Neural crest cell (in vitro differentiated cells): ENCODE measurements at regions not wholly inside any gene's neighbourhood (a gene's known extent, or its start where the extent isn't known, plus 50 kb on each side); places are given as distances from the start of the nearest gene placed in this dataset.

Experiments used
- DNase-seq: peaks from one replicate; pipeline ENCODE4 v3.0.0; 2021; ENCODE audit warnings: low read depth, mixed read lengths, low spot score
- H3K27ac Mint-ChIP-seq: one replicate; pipeline ENCODE4 v1.8.0; 2021; ENCODE audit warnings: mild to moderate bottlenecking, mixed read lengths; ENCODE audit not compliant: unreplicated experiment
- H3K27me3 Mint-ChIP-seq: 2 replicates; pipeline ENCODE4 v1.8.0; 2021; ENCODE audit warnings: low read depth, mild to moderate bottlenecking, mixed read lengths
- H3K36me3 Mint-ChIP-seq: 2 replicates; pipeline ENCODE4 v1.8.0; 2021; ENCODE audit warnings: low read depth, mild to moderate bottlenecking, mixed read lengths
- H3K4me1 Mint-ChIP-seq: 2 replicates; pipeline ENCODE4 v1.8.0; 2021; ENCODE audit warnings: mixed read lengths
- H3K4me3 Mint-ChIP-seq: one replicate; pipeline ENCODE4 v1.8.0; 2021; ENCODE audit warnings: mild to moderate bottlenecking, mixed read lengths
- H3K9me3 Mint-ChIP-seq: 2 replicates; pipeline ENCODE4 v1.8.0; 2021; ENCODE audit warnings: mixed read lengths
- TF ChIP-seq, protein P1 (sequence below): fragments of 200-600 bp; sonication (generic); conservative IDR thresholded peaks from 2 replicates; pipeline ENCODE4 v1.5.0; 2021; ENCODE audit warnings: antibody characterized with exemption, mild to moderate bottlenecking

GRCh38 chr6:74312081-74312480 lies 616.1 kb downstream of the CD109 start:
- Mint-ChIP-seq H3K9me3 (peaks cover 6% of the 10 kb centered on the region), H3K27ac (no peak overlapping the region), H3K4me3 (no peak overlapping the region), H3K36me3 (no peaks in the 10 kb centered on the region), H3K4me1 (no peaks in the 10 kb centered on the region), H3K27me3 (no peaks in the 10 kb centered on the region)
- TF ChIP-seq, protein P1, sequence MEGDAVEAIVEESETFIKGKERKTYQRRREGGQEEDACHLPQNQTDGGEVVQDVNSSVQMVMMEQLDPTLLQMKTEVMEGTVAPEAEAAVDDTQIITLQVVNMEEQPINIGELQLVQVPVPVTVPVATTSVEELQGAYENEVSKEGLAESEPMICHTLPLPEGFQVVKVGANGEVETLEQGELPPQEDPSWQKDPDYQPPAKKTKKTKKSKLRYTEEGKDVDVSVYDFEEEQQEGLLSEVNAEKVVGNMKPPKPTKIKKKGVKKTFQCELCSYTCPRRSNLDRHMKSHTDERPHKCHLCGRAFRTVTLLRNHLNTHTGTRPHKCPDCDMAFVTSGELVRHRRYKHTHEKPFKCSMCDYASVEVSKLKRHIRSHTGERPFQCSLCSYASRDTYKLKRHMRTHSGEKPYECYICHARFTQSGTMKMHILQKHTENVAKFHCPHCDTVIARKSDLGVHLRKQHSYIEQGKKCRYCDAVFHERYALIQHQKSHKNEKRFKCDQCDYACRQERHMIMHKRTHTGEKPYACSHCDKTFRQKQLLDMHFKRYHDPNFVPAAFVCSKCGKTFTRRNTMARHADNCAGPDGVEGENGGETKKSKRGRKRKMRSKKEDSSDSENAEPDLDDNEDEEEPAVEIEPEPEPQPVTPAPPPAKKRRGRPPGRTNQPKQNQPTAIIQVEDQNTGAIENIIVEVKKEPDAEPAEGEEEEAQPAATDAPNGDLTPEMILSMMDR = no peak
- no peak for DNase-seq

- no peaks in the 10 kb centered on the region for H3K36me3 Mint-ChIP-seq
- TF ChIP-seq, protein P1 = no peak
- H3K4me1 Mint-ChIP-seq = no peaks in the 10 kb centered on the region
- peaks cover 4% of the 10 kb centered on the region for H3K9me3 Mint-ChIP-seq
- no peak overlapping the region for H3K4me3 Mint-ChIP-seq
- H3K27me3 Mint-ChIP-seq = no peaks in the 10 kb centered on the region
- no peak for DNase-seq
- H3K27ac Mint-ChIP-seq = no peak overlapping the region
Measured at GRCh38 chr6:74311431-74311830, 615.4 kb downstream of the CD109 start.

GRCh38 chr6:74289884-74290283 lies 593.9 kb downstream of the CD109 start:
- H3K9me3 Mint-ChIP-seq = peaks cover 10% of the 10 kb centered on the region
- H3K27ac Mint-ChIP-seq = no peak overlapping the region
- no peak overlapping the region for H3K4me3 Mint-ChIP-seq
- H3K4me1 Mint-ChIP-seq = no peaks in the 10 kb centered on the region
- H3K36me3 Mint-ChIP-seq = no peaks in the 10 kb centered on the region
- H3K27me3 Mint-ChIP-seq = no peaks in the 10 kb centered on the region
- DNase-seq = no peak
- TF ChIP-seq, protein P1 = no peak

DNA sequence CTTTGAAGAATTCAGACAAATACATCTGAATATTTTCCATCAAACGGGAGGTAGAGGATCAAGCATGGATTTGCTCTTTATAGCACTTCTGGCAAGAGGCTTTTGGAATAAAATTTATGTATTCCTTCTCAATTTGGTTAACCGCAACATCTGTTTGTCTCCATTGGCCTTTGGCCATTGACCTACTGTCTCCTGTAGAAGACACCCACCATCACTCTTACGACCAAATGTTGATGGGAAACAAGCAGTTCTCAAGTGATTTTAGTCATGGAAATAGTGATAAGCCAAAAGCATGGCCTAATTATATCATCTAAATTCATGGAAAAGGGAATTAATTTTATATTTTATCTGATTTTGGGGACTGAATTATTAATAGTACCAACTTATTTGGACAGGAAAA lies 591.9 kb downstream of the CD109 start:
- no peak overlapping the region for H3K27ac Mint-ChIP-seq
- DNase-seq = no peak
- H3K9me3 Mint-ChIP-seq = peaks cover 10% of the 10 kb centered on the region
- H3K4me3 Mint-ChIP-seq = no peak overlapping the region
- H3K27me3 Mint-ChIP-seq = no peaks in the 10 kb centered on the region
- H3K36me3 Mint-ChIP-seq = no peaks in the 10 kb centered on the region
- no peaks in the 10 kb centered on the region for H3K4me1 Mint-ChIP-seq
- TF ChIP-seq, protein P1 = no peak

GRCh38 chr6:74287441-74287840 lies 591.4 kb downstream of the CD109 start:
- H3K27ac Mint-ChIP-seq = no peak overlapping the region
- H3K9me3 Mint-ChIP-seq = peaks cover 10% of the 10 kb centered on the region
- H3K36me3 Mint-ChIP-seq = no peaks in the 10 kb centered on the region
- DNase-seq = no peak
- H3K27me3 Mint-ChIP-seq = no peaks in the 10 kb centered on the region
- no peaks in the 10 kb centered on the region for H3K4me1 Mint-ChIP-seq
- no peak overlapping the region for H3K4me3 Mint-ChIP-seq
- TF ChIP-seq, protein P1 = no peak

DNA sequence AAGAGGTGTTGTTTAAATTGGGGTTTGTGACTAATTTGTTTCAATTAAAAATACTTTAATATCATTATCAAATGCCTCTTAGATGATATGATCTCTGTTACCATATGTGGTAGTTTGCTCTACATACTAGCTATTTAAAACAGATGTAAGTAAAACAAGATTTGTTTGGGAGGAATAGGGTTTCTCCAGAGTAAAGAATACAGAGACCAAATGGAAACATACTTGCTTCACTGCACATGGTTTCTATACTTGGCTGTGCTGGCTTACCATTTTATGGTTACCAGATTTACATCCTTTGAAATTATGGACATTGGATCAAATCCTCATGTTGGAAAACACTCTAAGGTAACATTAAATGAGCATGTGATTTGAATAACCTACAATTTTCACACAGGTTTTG lies 588.3 kb downstream of the CD109 start:
- no peaks in the 10 kb centered on the region for H3K4me1 Mint-ChIP-seq
- H3K4me3 Mint-ChIP-seq = no peak overlapping the region
- no peak for DNase-seq
- peaks cover 5% of the 10 kb centered on the region for H3K9me3 Mint-ChIP-seq
- no peak overlapping the region for H3K27ac Mint-ChIP-seq
- no peaks in the 10 kb centered on the region for H3K27me3 Mint-ChIP-seq
- TF ChIP-seq, protein P1 = no peak
- no peaks in the 10 kb centered on the region for H3K36me3 Mint-ChIP-seq
